Lower leg skin (tissue), 3 donors: ENCODE measurements at regions not wholly inside any gene's neighbourhood (a gene's known extent, or its start where the extent isn't known, plus 50 kb on each side); places are given as distances from the start of the nearest gene placed in this dataset.

Experiments used
- CTCF ChIP-seq, 3 donors: fragments of 450-650 bp; IDR thresholded peaks; one replicate each; pipeline ENCODE4 v1.5.1; 2016; ENCODE audit warnings: antibody characterized with exemption in 3 of 3, mild to moderate bottlenecking in 3 of 3, moderate library complexity in 2 of 3
- POLR2A ChIP-seq, 2 donors: fragments of 450-650 bp; IDR thresholded peaks; one replicate each; pipeline ENCODE4 v1.6.1; 2016 to 2017; ENCODE audit warnings: antibody characterized with exemption in 2 of 2, mild to moderate bottlenecking in 1 of 2, moderate library complexity in 1 of 2

DNA sequence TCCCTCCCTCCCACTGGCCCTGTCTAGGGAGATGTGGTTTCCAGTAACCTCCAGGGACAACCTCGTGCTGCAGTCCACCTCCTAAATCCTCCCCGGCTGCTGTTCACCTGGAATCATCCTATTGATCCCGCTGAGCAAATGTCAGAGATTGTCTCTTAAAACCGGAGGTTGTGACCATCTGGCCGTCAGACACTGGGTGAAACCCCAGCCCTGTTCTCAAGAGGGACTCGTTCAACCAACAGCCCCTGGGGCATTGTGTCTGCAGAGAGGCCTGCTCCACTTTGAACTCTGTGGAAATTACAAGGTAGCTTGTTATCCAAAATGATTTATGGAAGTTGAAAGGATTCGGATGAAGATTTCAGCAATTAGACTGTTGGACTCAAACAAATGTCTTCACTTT, 498.0 kb downstream of the MATN1 start:
- TF ChIP-seq POLR2A (IDR thresholded peaks at IDR 0.05) (no peak), CTCF (IDR thresholded peaks at IDR 0.05) (no peak)
